SJCRH30 (cell line): ENCODE measurements at regions not wholly inside any gene's neighbourhood (a gene's known extent, or its start where the extent isn't known, plus 50 kb on each side); places are given as distances from the start of the nearest gene placed in this dataset.
"Not testable (repeated sequence)": the region's sequence is repeated elsewhere in the genome, so short reads cannot be mapped to it uniquely, and the experiment has no call there.

Source experiments
- DNase-seq, 2 experiments: peaks; one replicate each; pipeline ENCODE4 v3.0.0-alpha.2; 2015 to 2020
- H3K27ac ChIP-seq: fragments of 250-450 bp; sonication (Bioruptor Pico); 2 replicates; pipeline ENCODE4 v1.5.1; 2020; ENCODE audit warnings: mild to moderate bottlenecking, moderate library complexity
- H3K27me3 ChIP-seq: fragments of 250-450 bp; sonication (Bioruptor Pico); 2 replicates; pipeline ENCODE4 v1.5.1; 2020; ENCODE audit warnings: mild to moderate bottlenecking, moderate library complexity
- H3K36me3 ChIP-seq: fragments of 250-450 bp; sonication (Bioruptor Pico); 2 replicates; pipeline ENCODE4 v1.5.1; 2020; ENCODE audit warnings: mild to moderate bottlenecking, moderate library complexity
- H3K4me1 ChIP-seq: fragments of 250-450 bp; sonication (Bioruptor Pico); 2 replicates; pipeline ENCODE4 v1.5.1; 2020; ENCODE audit warnings: mild to moderate bottlenecking, moderate library complexity
- H3K4me3 ChIP-seq: fragments of 250-450 bp; sonication (Bioruptor Pico); 2 replicates; pipeline ENCODE4 v1.5.1; 2020; ENCODE audit warnings: mild to moderate bottlenecking, moderate library complexity
- H3K9me3 ChIP-seq: fragments of 250-450 bp; sonication (Bioruptor Pico); replicated peaks from 2 replicates; pipeline ENCODE4 v1.5.1; 2020; ENCODE audit warnings: mild to moderate bottlenecking, moderate library complexity

DNA sequence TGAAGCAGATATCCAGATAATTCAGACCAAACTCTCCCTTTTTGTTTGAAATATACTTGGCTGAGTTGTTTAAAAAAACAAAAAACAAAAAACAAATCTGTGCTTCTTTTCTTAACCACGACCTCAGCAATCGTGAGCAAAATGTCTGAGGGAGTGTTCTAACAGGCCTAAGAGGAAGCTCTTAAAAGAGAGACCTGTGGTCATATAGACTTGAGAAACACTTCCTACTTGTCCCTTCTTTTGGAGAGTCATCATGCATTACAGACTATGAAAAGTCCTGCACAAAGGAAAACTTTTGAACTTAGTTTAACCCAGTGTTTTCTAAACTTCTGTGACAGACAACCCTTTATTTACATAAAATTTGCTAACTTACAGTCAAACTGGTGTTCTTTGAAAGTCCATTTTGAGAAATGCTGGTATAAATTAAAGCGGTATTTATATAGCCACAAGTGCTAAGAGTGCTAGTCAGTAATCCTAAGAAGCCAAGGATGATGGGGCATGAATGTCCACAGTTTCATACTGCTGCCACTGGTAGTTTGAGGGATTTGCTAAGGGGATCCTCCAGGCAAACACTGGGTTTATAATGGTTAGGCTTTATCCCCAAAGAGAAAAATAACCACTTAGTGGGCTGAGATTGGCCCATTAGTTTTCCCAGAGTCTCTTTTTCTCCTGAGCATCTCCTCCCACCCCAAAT lies 199.8 kb downstream of the LRRC70 start:
- H3K4me1 ChIP-seq = no peaks in the 10 kb centered on the region
- peaks cover under 1% of the 10 kb centered on the region; the same call in 1 of the 2 replicates for H3K27me3 ChIP-seq
- H3K36me3 ChIP-seq = no peaks in the 10 kb centered on the region
- DNase-seq = no peak
- no peak overlapping the region for H3K27ac ChIP-seq
- no peaks in the 10 kb centered on the region; the same call in 1 of the 2 replicates for H3K9me3 ChIP-seq
- H3K4me3 ChIP-seq = no peak overlapping the region

DNA sequence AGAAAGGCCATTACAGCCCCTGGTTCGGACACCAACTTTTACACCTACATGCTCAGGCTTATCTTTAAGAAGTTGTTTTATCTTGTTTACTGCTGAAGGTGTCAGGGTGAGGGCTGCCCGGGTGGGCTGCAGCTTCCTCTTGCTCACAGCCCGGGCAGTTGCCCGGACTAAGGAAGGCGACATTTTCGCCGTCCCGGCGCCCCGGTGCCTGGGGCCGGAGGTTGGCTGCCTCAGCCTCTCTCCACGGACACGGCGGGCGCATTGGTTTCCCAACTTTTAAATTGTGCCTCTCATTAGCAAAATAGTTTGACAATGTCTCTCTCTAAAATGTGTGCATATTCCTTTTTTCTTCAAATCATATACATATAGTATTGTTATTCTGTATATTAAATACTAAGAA lies 198.5 kb downstream of the LRRC70 start:
- H3K36me3 ChIP-seq, H3K27ac ChIP-seq, H3K9me3 ChIP-seq, H3K4me3 ChIP-seq, H3K27me3 ChIP-seq, DNase-seq, H3K4me1 ChIP-seq: not testable (repeated sequence)

DNA sequence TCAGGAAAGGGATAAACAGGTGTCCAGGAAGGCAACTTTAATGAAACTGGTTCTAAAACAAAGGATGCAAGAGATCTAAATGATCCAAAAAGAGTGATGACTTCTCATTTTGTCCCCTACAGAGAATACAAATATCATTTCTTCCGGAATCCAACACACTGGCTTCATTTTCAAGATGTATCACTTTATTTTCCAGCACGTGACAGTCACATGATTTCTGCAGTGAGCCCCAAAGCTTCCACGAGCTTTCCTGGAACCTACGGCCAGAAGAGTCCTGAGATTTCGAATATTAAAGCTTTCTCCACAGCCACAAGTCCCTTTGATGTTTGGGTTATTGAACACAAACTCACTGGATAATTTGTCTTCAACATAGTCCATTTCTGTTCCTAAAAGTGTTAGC lies 198.0 kb downstream of the LRRC70 start:
- H3K36me3 ChIP-seq, DNase-seq, H3K27me3 ChIP-seq, H3K27ac ChIP-seq, H3K4me1 ChIP-seq, H3K9me3 ChIP-seq, H3K4me3 ChIP-seq: not testable (repeated sequence)

DNA sequence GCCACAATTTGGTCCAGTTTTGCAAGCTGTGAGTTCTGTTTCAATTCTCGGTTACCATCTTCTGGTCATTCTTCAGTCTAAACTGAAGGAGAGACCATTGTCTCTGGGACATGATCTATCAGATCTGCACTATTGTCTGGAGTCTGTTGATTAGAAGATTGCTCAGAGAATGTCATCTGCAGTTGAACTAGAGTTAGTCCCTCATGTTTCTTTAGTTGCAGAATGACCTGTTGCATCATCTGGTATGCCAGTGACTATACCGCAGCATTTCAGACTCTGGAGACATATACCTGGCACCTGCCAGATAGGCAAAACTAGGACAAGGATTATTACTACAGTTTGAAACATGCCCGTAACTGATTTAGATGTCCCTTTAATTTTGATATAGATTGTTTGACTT lies 194.8 kb downstream of the LRRC70 start:
- Histone ChIP-seq H3K4me3 (no peak overlapping the region), H3K36me3 (no peaks in the 10 kb centered on the region), H3K4me1 (no peaks in the 10 kb centered on the region), H3K27ac (no peak overlapping the region), H3K9me3 (no peaks in the 10 kb centered on the region; the same call in 1 of the 2 replicates), H3K27me3 (peaks cover 7% of the 10 kb centered on the region; the same call in 1 of the 2 replicates)
- DNase-seq = no peak

DNA sequence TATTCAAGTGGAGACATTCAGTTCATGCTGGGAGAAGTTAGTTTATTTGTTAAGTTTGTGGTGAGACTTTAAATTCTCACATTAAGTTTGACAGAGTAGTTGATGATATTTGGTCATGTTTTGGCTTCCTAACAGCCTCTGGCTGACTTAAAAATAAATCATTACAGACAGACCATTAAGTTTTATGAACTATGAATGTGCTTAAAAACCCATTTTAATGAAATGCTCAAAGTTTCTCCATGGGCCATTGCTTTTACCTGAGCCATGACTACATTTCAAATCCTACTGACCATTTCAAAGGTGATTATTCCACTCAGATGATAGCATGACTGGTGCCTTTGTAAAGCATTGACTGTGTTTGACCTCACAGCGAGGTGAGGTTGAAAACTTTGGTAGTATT lies 192.7 kb downstream of the LRRC70 start:
- Histone ChIP-seq H3K4me1 (no peaks in the 10 kb centered on the region), H3K27ac (no peak overlapping the region), H3K27me3 (peaks cover 7% of the 10 kb centered on the region; the same call in 1 of the 2 replicates), H3K9me3 (no peaks in the 10 kb centered on the region; the same call in 1 of the 2 replicates), H3K36me3 (no peaks in the 10 kb centered on the region), H3K4me3 (no peak overlapping the region)
- no peak for DNase-seq

DNA sequence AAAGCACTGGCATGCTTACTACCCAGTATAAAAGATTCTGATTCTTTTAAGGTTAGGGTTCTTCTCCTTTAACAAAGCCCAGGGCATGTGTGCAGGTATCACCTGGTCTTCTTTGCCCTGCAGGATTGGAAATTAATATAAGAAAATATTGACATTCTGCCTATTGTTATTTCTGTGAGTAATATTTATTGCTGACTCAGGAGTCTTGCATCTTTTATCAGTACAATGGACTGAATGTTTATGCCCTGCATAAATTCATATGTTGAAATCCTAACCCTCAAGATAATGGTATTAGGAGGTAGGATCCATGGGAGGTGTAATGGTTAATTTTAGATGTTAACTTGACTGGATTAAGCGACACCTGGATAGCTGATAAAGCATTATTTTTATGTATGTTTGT lies 189.0 kb downstream of the LRRC70 start:
- no peak for DNase-seq
- H3K27ac ChIP-seq = no peak overlapping the region
- H3K36me3 ChIP-seq = no peaks in the 10 kb centered on the region
- no peaks in the 10 kb centered on the region for H3K27me3 ChIP-seq
- H3K4me3 ChIP-seq = no peak overlapping the region
- H3K9me3 ChIP-seq = no peaks in the 10 kb centered on the region
- H3K4me1 ChIP-seq = no peaks in the 10 kb centered on the region

DNA sequence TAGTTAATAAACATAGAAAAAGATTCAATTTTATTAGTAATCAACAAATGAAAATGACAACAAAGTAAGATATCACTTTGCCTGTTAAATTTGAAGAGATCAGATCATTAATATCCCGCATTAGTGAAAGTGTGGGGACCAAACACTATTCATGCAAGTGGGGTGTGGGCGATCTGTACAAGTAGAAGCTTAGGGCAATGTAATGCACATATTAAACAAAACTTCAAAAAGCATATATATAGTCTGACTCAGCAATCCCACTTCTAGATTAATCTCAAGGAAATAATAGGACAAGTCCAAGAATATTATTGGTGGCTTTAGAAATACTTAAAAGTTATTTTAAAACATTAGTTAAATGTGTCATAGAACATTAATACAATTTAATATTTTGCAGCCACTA lies 188.5 kb downstream of the LRRC70 start:
- Histone ChIP-seq H3K9me3 (no peaks in the 10 kb centered on the region), H3K4me1 (no peaks in the 10 kb centered on the region), H3K36me3 (no peaks in the 10 kb centered on the region), H3K27ac (no peak overlapping the region), H3K27me3 (no peaks in the 10 kb centered on the region), H3K4me3 (no peak overlapping the region)
- no peak for DNase-seq

DNA sequence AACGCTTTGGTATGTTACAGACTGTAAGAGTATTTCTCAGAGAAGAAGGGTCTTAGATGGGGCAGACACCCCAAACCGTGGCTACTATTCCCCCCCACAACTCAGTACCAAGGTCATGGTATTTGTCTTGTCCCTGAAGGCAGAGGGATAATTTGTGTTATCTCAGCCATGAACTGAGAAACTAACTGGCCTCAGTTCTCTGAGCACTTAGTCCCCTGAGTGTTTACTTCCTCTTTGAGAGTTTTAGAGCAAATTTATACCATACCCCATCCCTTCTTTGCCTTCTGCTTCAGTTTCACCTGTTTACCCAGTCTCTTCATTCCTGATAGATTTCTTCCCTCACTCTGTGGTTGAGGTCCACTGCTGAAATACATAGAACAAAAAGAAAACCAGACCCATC lies 183.9 kb downstream of the LRRC70 start:
- no peak overlapping the region for H3K27ac ChIP-seq
- no peaks in the 10 kb centered on the region for H3K4me1 ChIP-seq
- H3K27me3 ChIP-seq = no peaks in the 10 kb centered on the region
- H3K4me3 ChIP-seq = no peak overlapping the region
- H3K9me3 ChIP-seq = no peaks in the 10 kb centered on the region; the same call in 1 of the 2 replicates
- no peaks in the 10 kb centered on the region for H3K36me3 ChIP-seq
- no peak for DNase-seq

DNA sequence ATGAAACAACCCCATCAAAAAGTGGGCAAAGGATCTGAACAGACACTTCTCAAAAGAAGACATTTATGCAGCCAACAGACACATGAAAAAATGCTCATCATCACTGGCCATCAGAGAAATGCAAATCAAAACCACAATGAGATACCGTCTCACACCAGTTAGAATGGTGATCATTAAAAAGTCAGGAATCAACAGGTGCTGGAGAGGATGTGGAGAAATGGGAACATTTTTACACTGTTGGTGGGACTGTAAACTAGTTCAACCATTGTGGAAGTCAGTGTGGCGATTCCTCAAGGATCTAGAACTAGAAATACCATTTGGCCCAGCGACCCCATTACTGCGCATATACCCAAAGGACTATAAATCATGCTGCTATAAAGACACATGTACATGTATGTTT lies 179.1 kb downstream of the LRRC70 start:
- not testable (repeated sequence) for H3K27ac ChIP-seq, DNase-seq, H3K4me3 ChIP-seq, H3K9me3 ChIP-seq, H3K36me3 ChIP-seq, H3K27me3 ChIP-seq, H3K4me1 ChIP-seq

DNA sequence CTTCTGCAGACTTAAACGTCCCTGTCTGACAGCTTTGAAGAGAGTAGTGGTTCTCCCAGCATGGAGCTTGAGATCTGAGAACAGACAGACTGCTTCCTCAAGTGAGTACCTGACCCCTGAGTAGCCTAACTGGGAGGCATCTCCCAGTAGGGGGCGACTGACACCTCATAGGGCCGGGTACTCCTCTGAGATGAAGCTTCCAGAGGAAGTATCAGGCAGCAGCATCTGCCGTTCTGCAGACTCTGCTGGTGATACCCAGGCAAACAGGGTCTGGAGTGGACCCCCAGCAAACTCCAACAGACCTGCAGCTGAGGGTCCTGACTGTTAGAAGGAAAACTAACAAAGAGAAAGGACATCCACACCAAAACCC lies 174.4 kb downstream of the LRRC70 start:
- not testable (repeated sequence) for DNase-seq, H3K4me3 ChIP-seq, H3K27ac ChIP-seq, H3K9me3 ChIP-seq, H3K27me3 ChIP-seq, H3K4me1 ChIP-seq, H3K36me3 ChIP-seq

DNA sequence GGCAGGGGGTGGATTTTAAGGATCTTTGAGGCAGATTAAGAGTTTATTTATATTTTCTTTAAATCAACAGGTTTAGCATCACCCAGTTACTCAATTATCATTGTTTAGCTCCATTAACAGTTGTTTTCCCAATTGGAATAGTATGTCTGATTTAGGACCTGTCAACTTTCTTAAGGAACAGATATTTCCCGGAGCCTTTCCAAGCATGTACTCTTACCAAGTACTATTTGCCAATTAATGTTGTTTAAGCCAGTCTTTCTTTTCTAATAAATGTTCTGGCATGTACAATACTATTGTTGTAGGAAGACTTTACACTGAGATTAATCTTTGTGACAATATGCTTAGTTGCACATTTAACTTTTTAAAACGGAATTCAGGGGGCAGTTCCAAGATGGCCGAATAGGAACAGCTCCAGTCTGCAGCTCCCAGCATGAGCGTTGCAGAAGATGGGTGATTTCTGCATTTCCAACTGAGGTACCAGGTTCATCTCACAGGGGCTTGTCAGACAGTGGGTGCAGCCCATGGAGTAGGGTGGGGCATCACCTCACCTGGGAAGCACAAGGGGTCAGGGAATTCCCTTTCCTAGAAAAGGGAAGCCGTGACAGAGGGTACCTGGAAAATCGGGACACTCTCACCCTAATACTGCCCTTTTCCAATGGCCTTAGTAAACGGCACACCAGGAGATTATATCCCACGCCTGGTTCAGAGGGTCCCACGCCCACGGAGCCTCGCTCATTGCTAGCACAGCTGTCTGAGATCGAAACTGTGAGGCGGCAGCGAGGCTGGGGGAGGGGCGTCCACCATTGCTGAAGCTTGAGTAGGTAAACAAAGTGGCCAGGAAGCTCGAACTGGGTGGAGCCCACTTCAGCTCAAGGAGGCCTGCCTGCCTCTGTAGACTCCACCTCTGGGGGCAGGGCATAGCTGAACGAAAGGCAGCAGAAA lies 173.7 kb downstream of the LRRC70 start:
- H3K4me1 ChIP-seq, H3K36me3 ChIP-seq: not testable (repeated sequence)

DNA sequence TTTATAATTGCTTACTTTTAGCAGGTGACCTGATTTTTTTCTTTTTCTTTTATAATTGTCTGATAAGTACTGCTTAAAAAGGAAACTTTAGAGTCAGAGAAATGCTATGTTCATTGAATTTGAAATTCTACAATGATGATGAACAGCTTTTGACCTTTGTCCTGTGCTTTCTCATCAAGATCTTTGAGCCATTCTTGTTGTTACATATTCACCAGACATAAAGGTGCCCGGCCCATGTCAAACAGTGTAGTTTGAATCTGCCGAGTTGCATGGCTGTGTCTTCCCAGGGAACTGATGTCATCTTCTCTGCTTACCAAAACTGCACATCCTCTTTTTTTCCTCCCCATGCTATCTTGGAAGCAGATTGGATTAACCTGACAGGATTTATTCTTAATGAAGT lies 163.6 kb downstream of the LRRC70 start:
- H3K27ac ChIP-seq = no peak overlapping the region
- no peaks in the 10 kb centered on the region for H3K27me3 ChIP-seq
- H3K4me3 ChIP-seq = no peak overlapping the region
- no peaks in the 10 kb centered on the region for H3K9me3 ChIP-seq
- no peaks in the 10 kb centered on the region for H3K36me3 ChIP-seq
- DNase-seq = no peak
- no peaks in the 10 kb centered on the region for H3K4me1 ChIP-seq

More for the DNA sequence above, 173.7 kb downstream of the LRRC70 start:
- not testable (repeated sequence) for DNase-seq, H3K9me3 ChIP-seq, H3K4me3 ChIP-seq, H3K27me3 ChIP-seq, H3K27ac ChIP-seq

DNA sequence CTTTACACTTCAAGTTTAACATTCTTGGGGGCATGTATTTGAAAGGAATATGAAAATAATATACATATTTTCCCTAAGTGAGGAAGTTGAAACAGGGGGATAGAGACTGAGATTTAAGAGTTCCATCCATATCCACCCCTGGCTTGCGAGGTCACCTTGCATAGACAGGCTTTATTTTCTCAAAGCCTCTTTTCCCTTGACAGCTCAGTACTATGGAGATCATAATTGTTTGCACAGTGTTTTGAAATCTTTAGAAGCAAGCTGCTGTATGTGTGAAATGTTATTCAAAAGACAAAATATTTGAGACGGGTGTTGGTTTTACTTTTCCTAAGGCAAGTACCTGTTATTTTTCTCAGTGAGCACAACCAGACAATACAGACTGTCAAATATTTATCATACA lies 163.1 kb downstream of the LRRC70 start:
- DNase-seq = no peak
- H3K4me1 ChIP-seq = no peaks in the 10 kb centered on the region
- no peak overlapping the region for H3K27ac ChIP-seq
- no peaks in the 10 kb centered on the region for H3K27me3 ChIP-seq
- H3K9me3 ChIP-seq = no peaks in the 10 kb centered on the region
- H3K4me3 ChIP-seq = no peak overlapping the region
- no peaks in the 10 kb centered on the region for H3K36me3 ChIP-seq

DNA sequence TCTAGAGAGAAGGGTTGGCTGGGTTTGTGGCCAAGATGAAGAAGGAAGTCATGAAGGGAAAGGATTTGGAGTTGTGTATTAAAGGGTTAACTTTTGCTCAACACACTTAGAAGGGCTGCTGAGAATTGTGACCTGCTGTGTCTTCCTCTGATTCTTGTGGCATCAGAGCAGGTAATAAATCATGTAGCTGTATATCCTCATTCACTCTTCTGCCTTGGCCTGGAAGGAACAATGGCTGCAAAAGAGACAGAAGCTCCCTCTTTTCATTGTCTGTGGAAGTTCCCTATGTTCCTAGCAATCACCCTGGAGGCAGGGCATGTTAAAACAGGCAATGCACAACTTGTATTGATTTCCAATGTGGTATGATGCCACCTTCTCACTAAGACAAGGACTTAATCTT lies 159.1 kb downstream of the LRRC70 start:
- Histone ChIP-seq H3K4me3 (no peak overlapping the region), H3K27ac (no peak overlapping the region), H3K9me3 (no peaks in the 10 kb centered on the region), H3K27me3 (no peaks in the 10 kb centered on the region), H3K36me3 (no peaks in the 10 kb centered on the region), H3K4me1 (no peaks in the 10 kb centered on the region)
- DNase-seq = no peak

DNA sequence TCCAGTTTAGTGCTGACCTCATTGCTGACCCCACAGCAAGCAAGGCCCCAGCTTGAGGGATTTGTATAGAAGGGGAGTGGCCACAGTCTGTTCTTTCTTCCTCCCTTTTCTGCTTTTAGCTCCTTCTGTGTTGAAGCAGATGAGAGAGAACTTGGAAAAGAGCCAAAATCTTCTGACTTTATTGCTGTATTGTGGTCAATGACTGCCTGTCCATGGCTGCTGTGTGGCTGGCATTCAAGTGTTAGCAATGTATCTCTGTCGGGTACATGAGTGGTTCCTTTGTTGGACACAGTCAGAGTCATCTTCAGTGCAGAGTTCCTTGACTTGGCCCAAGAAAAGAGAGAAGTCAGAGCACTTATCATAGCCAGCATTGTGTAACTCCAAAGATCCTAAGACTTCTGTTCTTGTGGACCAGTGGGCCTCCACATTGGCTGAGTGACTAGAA lies 154.1 kb downstream of the LRRC70 start:
- Histone ChIP-seq H3K4me3 (no peak overlapping the region), H3K27ac (no peak overlapping the region), H3K27me3 (no peaks in the 10 kb centered on the region), H3K36me3 (no peaks in the 10 kb centered on the region), H3K4me1 (no peaks in the 10 kb centered on the region), H3K9me3 (no peaks in the 10 kb centered on the region)
- peak in 1 of 2 experiments; percentile 30 for DNase-seq
